NAMALWA (cell line): ENCODE measurements at regions not wholly inside any gene's neighbourhood (a gene's known extent, or its start where the extent isn't known, plus 50 kb on each side); places are given as distances from the start of the nearest gene placed in this dataset.

Experiments
- DNase-seq: peaks from one replicate; pipeline ENCODE4 v3.0.0-alpha.2; 2015; ENCODE audit warnings: low spot score

DNA sequence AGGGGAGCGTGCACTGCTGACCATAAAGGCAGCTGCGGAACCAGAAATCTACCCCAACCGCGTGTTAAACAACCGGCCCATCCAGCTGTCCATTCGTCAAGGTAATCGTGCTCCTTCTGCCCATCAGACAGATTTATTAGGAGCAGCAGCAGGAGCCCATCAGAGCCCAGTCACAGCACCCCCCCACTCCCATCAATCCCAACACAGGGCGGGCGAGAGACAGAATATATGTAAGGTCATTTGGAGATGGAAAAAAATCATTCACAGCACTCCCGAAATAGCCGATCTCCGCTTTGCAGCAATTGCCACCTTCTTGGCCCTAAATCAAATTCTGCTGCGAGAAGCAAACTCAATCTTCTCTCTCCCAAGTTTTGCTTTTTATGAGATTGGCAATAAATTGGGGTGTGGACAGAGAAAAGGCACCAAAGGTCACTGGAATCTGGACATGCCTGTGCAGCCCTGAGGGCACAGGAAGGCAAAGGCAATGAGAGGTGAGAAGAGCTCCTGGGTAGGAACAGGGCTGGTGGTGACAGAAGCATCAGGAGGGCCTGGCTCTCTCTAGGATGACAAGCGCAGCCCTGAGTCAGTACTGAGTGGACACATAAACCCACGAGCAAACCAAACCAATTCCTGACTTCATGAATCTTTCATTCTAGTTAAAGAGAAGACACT lies 145.0 kb upstream of the ZMIZ1 start:
- DNase-seq = no peak

DNA sequence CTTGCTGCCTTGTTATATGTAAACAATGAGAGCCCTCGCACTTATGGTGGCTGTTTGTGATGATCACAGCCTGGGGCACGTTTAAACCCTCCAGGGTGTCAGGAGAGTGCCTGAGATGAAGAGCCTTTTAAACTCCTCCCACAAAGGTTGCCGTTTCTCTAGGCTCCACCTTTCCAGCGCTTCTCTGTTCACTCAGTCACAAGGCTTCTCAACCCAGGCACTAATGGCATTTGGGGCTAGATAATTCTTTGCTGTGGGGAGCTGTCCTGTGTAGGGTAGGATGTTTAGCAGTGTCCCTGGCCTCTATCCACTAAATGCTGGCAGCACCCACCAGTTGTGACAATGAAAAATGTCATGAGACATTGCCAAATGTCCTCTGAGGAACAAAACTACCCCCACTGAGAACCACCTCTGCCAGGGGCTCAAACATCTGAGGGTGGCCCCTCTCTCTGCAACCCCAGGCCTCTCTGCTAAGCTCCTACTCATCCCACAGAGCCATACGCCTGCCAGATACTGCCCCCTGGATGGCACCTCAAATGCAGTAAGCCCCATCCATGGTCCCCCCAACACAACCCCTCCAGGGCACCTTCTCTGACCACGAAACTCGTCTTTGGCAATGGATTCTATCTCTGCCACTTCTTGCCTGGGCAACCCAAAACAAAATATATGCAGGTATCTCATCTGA lies 144.3 kb upstream of the ZMIZ1 start:
- DNase-seq = no peak

DNA sequence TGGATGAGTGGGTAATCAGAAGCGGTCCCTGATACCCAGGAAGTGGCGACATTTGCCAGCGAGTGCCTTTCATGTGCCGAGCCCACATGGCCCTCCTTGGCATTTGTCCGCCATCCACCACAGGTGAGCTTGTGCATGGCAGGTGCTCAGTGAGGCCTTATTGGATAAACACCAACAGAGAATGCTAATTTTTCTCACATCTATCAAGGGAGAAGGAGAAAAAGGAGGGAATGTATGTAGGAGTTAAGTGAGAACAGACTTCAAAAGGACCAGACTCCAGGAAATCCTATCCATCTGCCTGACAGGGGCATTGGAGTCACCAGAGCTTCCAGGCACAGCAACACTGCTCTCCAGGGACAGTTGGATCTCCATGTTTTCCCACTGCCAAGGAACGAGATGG lies 143.5 kb upstream of the ZMIZ1 start:
- DNase-seq = no peak

DNA sequence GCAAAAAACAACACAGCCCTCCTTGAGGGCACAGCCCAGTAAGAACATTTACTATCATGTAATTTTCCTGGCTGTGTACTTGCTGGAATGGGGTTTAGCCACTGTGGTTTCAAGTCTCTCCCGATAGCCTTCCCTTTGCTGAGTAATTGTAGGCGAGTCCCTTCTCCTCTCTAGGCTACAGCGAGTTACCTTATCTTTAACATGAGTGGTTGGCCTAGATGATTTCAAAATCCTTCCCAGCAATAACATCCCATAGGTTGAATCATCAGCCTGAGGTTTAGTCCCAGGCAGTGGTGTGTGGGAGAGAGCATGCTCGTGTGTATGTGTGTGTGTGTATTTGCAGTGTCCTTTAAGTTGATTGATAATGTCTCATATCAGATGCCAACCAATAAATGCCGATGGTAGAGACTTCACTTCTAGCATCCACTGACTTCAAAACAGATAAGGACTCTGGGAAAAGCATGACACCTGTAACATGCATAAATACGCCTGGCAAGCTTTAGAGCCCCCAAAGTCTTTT lies 142.9 kb upstream of the ZMIZ1 start:
- no peak for DNase-seq

DNA sequence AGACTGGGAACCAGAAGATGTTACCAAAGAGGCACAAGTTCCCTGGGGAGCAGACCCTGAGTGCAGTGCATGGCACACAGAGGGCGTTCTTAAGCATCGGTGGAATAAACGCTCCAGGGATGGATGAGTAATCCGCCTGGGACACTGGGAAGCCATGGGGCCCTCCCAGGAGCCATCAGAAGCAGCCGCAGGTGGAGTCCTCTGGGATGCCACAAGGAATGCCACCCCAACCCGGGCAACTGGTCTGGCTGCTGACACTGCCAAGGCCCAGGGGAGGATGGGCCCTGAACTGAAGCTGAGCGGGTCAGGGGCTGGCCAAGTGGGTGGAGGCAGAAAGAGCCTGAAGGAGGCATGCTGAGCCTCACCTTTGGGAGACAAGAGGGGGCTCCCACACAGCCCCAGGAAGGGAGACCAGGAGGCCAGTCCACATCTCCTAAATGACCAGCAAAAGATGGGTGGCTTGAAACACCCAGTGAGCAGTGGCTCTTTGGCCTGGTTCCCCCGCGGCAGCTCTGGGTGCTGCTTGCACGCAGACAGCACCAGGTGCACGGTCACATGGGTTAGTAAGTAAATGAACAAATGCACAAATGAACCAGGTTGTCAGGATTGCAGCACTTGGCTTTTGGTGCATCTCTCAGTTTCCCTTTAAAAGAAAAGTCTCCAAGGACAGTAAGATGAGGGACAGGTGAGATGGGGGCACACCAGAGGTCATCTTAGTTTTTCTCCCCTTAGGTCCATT lies 141.3 kb upstream of the ZMIZ1 start:
- no peak for DNase-seq

DNA sequence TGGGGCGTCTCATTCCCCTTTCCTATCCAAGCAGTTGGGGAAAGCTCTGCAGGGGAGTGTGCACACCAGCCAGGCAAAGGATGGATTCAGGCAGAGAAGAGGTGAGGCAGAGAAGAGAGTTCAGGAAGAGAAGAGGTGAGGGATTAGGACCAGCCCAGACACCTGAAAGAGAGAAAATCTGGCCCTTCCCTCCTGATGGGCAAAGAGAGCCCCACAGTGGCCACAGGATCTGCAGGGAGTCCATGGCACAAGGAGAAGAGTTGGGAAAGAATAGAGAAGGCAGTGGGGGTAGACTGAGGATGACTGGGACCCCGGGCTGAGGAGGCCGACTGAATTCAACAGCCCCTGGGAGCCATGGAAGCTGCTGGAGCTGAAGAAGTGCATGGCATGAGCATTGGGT lies 140.4 kb upstream of the ZMIZ1 start:
- no peak for DNase-seq

DNA sequence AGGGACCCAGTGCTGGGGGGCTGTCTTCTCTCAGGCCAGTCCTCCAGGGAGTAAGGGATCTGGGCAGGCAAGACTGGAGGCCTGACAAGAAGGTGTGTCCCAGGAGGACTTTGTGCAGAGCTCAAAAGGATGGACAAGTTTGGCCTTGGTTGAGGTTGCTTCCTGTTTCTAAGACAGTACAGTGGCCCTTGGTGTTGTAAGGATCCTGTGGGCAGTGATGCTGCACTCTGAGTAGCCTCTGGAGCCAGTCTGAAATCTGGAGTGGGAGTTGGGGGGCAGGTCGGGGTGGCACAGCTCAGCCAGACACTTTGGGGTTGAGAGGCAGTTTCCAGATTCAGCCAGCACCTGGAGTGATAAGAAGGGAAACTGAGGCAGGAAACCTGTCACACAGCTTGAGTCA lies 139.2 kb upstream of the ZMIZ1 start:
- DNase-seq = no peak

DNA sequence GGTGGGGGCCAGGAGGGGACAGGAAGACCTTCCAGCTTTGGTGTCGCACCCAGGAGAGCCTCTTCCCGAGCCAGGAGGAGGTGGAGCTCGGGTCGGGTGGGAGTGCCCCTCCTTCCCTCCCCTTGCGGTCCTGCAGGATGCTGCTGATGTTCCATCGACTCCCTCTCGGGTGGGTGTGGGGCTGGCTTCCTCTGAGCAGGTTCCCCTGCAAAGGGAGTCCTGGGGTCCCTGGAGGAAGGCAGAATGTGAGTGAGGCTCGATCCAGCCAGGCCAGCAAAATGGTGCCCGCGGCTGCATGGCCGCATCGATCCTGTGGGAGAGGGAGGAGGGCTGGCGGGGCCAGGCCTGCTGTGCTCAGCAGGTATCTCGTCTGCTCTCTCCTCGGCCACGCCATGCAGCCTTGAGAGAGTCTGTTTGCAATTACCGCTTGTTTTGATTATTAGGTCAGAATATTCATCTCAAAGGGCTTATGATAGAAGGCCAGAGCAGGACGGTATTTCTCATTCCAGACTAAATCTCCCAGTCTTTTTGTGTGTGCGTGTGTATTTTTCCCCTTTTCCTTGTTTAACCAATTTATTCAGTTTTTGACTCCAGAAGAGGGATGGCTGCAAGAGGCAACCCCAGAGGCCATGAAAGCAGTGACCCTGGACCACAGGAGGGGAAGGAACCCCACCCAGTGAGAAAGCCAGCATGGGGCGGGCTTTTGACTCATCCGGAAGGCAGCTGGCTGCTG lies 137.3 kb upstream of the ZMIZ1 start:
- no peak for DNase-seq

DNA sequence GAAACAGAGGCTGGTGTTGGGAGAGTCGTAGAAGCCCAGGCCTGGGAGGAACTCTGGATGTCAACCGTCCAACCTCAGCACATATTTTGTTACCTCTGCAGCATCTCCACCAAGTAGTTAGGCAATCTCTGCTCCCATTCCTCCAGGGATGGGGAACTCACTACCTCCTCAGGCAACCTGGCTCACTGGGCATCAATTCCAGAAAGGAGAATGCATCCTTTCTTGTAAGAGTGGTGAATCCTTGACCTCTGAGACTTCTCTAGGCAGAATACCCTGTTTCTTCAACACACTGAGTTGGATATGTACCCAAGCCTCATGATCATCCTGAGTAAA lies 136.7 kb upstream of the ZMIZ1 start:
- DNase-seq = no peak

DNA sequence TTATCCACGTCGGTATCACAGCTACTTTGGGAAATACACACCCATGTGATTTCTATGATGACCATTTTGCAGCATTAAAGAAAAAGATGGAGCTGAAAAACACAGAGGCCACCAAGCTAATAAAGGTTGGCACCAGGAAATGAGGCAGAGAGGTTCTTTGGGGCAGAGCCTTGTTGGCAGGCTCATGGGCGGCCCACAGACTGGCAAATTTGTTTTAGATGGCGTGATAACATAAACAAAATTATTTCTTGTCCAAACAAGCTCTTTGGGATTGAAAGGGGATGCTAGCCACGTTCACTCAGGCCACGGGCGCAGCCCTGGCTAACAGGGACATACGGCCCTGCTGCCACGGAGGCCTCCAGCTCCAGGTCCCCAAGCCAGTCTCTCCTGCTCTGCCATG lies 135.9 kb upstream of the ZMIZ1 start:
- no peak for DNase-seq

DNA sequence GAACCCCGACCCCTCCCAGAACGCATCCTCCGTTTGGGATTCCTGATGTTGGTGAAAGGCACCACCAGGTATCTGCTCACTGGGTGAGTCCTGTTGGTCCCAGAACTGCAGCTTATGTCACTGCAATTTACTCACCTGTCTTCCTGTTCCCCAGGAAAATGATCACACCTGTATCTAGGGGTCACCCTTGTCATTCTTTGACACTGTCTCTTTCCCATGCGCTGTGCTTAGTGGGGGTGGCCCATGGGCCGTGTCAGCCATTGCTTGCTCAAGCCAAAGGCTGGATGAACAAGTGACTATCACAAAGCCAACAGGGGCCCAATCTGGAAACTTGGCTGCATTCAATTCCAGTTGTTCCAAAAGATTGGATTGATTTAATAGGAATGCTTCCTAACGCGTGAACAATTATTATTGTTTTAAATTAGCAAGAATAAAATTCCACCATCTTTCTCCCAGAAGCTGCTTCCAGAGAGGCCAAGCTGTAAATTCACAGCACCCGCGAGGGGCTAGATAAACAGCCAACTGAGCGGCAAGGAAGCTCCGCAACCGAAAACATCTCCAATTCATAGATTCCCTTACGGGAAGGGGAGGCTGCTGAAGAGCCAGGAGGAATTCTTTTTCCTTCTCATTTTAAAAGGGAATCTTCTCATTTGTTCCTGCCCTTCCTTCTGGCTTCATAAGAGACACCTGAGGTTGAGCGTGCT lies 134.8 kb upstream of the ZMIZ1 start:
- DNase-seq = no peak

DNA sequence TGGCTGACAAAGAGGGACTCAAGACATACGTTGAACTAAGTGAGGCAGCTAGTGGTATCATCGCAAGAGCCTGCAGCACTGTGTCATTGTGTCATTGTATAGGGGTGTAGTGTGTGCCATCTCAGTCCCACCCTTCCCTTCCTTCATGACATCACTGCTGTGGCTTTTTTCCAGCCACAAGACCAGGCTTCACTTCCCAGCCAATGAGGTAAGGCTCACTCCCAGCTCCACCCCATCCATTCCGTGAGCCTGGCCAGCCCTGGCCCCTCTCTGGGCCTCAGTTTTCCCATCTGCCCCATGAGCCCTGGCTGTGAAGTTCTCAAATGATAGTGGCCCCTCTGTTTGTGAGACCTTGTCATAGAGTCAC lies 134.3 kb upstream of the ZMIZ1 start:
- DNase-seq = no peak

DNA sequence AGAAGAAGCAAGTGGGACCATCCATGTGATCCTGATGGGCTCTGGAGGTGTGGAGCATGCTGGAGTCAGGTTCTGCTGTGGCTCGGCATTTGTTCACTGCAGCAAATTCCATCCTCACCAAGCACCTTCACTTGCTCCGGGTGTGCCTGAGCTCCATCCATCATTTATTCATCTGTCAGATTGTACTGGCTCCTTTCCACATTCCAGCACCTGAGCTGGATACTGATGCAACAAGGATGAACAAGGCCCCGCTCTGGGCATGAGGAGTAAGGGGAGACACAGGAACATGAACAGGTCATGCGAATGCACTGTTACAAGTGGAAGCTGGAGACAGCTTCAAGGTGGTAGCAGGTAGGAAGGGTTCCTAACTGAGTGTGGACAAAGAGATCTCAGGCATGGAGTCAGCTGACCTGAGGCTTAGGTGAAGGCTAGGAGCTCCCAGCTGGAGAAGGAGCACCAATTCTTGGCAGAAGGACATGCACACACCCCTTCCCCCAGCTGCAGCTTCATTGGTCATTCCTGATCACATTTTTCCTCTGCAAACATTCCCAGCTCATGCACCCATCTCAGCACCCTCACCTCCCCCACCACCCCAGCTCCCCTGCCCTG lies 133.7 kb upstream of the ZMIZ1 start:
- DNase-seq = no peak

DNA sequence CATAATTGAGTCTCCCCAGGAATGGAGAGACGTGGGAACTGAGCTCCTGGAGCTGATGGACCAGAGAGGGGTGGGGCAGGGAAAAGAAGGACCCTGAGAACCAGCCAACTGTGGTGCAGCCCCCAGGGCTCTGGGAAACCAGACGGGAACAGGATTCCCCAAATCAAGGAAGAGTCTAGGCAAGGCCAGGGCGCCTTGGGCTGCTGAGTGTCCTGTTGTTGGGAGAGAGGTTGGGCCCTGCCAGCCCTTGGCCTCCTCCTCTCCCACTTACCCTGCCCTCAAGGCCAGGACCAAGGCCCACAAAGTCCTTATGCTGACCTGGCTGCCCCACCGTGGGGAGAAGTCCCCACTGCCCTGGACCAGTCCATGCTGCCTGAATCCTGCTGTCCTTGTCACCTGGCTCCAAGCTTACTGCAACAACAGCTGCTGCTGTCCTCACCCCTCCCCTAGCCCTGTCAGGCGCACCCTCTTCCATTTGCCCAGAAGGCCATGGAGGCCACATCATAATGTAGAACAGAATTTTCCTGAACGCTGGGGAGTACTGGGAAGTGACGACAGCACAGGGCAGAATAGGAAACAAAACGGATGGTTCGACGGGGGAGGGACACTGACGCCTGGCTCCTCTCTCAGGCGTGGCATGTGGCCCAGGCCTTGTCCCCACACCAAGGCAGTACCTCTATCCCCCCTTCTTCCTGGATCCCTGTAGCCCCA lies 132.9 kb upstream of the ZMIZ1 start:
- no peak for DNase-seq

DNA sequence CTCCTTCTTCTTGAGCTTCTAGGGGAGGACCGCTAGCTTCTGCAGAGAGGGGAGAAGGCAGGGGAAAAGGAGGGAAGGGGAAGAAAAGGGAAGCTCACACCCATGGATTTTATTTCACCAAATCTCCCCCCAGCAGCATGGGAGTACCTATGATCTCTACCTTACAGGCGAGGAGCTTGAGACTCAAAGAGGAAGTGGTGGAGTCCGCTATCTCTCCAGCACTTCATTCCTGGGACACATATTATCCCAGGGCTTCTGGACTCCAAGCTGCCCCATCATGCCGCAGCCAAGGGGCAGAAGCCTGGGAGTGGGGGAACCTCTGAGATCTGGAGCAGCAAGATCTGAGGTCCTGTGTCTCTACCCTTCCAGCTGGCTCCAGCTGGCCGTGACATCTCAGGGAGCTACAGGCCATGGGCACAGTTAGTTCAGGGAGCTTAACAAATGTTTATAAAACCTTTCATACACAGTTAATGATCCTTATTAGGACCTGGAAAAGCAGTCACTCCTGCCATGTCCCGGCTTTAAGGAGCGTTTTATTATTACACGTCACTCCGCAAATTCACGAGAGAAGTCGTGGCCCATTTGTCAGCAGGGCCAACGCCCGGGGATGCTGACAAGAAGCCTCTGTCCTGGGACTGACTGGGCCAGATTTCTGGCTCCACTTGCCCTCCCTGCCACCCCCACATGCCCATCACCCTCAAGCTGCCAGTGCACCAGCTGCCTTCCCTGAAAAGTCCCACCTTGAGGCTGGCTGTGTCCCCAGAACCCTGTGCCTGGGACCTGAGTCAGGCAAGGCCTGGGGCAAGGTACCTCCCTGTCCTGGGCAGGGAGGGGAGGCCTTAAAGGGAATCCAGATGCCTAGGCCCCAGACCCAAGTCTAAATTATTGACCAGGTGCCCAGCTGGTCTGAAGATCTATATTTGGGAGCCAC lies 132.1 kb upstream of the ZMIZ1 start:
- DNase-seq = no peak

DNA sequence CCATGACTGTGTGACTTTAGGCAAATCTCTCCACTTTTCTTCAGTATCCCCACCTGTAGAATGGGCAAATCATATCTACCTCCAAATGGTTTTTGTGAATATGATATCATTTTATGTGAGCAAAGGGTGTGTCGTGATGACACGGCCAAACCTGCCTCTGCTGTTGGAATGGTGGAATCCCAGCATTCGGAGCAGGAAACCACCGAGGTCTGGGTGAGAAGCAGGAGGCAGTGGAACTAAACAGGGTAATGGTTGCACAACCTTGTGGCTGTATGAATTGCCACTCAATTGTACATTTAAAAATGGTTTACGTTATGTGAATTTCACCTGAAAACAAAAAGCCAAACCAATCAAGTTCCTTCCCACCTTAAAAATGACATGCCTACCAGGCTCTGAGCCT lies 131.4 kb upstream of the ZMIZ1 start:
- no peak for DNase-seq

DNA sequence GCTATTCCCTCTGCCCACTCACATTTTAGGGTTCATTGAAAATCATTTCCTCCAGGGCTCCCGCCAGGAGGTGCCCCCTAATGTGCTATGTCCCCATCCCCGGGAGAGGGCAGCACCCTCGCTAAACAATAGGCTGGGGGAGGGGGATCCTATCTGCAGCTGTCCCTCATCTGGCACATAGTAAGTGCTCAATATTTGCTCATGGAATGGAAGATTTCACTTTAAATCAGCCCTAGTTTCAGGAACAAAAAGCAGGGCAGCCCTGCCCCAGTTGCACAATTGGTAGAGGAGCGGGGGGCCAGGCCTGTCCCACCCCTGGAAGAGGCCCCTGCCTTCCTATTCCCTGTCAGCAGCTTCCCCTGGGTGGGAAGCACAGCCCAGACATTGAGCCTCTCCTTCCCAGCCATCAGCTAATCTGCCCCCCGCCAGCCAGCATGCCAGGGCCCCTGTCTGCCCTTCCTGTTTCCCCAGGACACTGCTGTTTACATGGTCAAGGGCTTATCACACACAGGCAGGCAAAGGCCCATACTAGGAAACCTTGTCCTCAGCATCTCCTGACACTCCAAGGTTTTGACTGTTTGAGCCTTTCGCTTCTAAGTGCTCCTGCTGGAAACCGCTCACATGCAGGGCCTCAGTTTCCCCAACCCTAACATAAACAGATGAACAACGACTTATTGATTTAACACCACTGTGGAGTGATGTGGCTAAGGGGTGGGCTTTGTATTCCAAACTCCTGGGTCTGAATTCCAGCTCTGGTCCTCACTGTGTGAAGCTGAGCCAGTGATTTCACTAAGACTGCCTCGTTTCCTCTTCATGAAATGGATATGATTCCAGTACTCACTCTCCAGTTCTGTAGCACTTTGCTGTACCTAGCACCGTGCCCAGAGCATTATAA lies 130.7 kb upstream of the ZMIZ1 start:
- no peak for DNase-seq

DNA sequence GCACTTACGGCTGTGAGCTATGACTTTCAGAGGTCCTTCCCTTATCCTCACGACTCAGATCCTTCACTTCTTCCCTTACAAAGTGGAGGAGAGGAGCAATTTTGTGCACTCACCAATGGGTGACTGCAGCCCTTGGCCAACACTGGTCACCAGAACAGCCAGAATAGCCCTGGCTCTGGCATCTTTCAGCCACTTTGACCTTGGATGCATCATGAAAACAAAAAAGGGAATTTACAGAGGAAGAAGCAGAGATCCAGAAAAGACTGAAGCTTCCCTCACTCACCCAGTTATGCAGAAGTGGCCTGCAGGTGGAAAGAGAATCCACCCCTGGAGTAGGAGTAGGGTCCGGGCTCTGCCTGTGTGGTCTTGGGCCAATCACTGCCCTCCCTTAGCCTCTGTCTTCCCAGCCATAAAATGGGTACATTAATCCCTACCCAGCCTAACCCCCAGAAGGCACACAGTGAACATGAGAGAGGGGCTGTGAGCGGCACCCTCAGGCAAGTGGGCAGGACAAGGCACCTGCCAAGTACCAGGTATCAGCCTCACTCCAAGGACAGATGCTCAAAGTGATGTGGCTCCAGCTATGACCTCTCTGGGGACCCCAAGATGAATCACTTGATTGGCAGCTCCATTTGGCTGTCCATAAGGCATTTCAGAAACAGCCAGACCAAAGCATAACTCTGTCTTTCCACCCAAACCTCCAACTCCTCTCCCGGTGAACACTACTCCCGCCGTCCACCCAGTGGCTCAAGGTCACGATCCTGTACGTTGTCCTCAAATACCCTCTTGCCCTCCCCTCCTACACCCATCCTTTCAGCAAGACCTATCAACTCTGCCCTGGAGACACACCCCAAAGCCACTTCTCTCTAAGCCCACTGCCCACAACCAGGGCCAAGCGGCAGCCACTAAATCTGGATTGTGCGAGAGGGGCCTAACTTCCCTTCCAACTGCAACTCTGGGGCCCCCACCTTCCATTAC lies 129.8 kb upstream of the ZMIZ1 start:
- no peak for DNase-seq
